Psoas muscle (tissue), 7 donors: ENCODE measurements at regions not wholly inside any gene's neighbourhood (a gene's known extent, or its start where the extent isn't known, plus 50 kb on each side); places are given as distances from the start of the nearest gene placed in this dataset.

Experiments used
- ATAC-seq, 4 donors: fragments of 200-7000 bp; cut with Tn5 transposase; one replicate each; pipeline ENCODE4 v1.9.1; 2020; ENCODE audit warnings: moderate library complexity in 3 of 4, mild to moderate bottlenecking in 2 of 4
- DNase-seq, 2 donors: peaks; one replicate each; pipeline ENCODE4 v3.0.0-alpha.2; 2020
- H3K27ac ChIP-seq: fragments of 200-600 bp; one replicate; pipeline ENCODE4 v1.8.0; 2022
- H3K27me3 ChIP-seq, 3 donors: fragments of 200-600 bp in 1 of 3; one replicate each; pipeline versions ENCODE4 v1.6.1 to v1.8.0; 2013 to 2022; ENCODE audit warnings: low read length in 2 of 3, mild to moderate bottlenecking in 2 of 3, moderate library complexity in 1 of 3; ENCODE audit not compliant: insufficient read depth in 3 of 3
- H3K36me3 ChIP-seq, 2 donors: fragments of 200-600 bp in 1 of 2; one replicate each; pipeline versions ENCODE4 v1.6.1 to v1.8.0; 2013 to 2022; ENCODE audit warnings: low read depth in 1 of 2, mild to moderate bottlenecking in 1 of 2, moderate library complexity in 1 of 2; ENCODE audit not compliant: insufficient read depth in 1 of 2
- H3K4me1 ChIP-seq: fragments of 200-600 bp; one replicate; pipeline ENCODE4 v1.8.0; 2022
- H3K4me3 ChIP-seq: fragments of 200-600 bp; one replicate; pipeline ENCODE4 v1.8.0; 2022; ENCODE audit warnings: mild to moderate bottlenecking
- H3K9me3 ChIP-seq: fragments of 200-600 bp; one replicate; pipeline ENCODE4 v1.8.0; 2022
- WGBS, 3 donors: extraction: QIAGEN DNeasy Blood & Tissue Kit; methylation state at CpG; one replicate each; pipeline versions ENCODE4 v1.1.6 to v1.1.7; 2013; 5-methylcytosine and 5-hydroxymethylcytosine counted together
- intact Hi-C, 2 donors: fragments of 100-400 bp; cut with DNase I; formaldehyde crosslinking; loops; one replicate each; pipeline versions ENCODE4 v1.11.0 to v1.14.2; 2022
- TF ChIP-seq, protein P1 (sequence below): fragments of 200-600 bp; IDR thresholded peaks from one replicate; pipeline ENCODE4 v1.8.0; 2022; ENCODE audit warnings: antibody characterized with exemption
- donor health status: healthy with polysubstance abuse.
- donor health status: DM: no; HTN: no; CAD: no; lungs with moderate emphysema.
- donor health status: Bipolar disorder and iron deficiency.
- donor health status: healthy.
- donor health status: DM: yes; HTN: yes; CAD: no.
- donor health status: DM: no; HTN: no; CAD: no.
- donor health status: DM: yes; HTN: yes; CAD: no.

GRCh38 chrX:63453571-63453970 is 102.4 kb upstream of the SPIN4 start:
- H3K4me3 ChIP-seq = no peak overlapping the region
- H3K9me3 ChIP-seq = peaks cover 20% of the 10 kb centered on the region
- intact Hi-C loops = no loop called here
- peaks cover 0 to 4% (median 0%) of the 10 kb centered on the region in 3 donors for H3K27me3 ChIP-seq
- H3K4me1 ChIP-seq = no peaks in the 10 kb centered on the region
- H3K36me3 ChIP-seq = no peaks in the 10 kb centered on the region
- 74 to 100% (median 99%) methylated on average over 3 of the region's 3 CpGs for WGBS, 3 donors
- no peak for DNase-seq
- ATAC-seq = no peak
- no peak overlapping the region for H3K27ac ChIP-seq
- TF ChIP-seq, protein P1, sequence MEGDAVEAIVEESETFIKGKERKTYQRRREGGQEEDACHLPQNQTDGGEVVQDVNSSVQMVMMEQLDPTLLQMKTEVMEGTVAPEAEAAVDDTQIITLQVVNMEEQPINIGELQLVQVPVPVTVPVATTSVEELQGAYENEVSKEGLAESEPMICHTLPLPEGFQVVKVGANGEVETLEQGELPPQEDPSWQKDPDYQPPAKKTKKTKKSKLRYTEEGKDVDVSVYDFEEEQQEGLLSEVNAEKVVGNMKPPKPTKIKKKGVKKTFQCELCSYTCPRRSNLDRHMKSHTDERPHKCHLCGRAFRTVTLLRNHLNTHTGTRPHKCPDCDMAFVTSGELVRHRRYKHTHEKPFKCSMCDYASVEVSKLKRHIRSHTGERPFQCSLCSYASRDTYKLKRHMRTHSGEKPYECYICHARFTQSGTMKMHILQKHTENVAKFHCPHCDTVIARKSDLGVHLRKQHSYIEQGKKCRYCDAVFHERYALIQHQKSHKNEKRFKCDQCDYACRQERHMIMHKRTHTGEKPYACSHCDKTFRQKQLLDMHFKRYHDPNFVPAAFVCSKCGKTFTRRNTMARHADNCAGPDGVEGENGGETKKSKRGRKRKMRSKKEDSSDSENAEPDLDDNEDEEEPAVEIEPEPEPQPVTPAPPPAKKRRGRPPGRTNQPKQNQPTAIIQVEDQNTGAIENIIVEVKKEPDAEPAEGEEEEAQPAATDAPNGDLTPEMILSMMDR = no peak

- Histone ChIP-seq H3K36me3 (no peaks in the 10 kb centered on the region), H3K9me3 (no peaks in the 10 kb centered on the region), H3K27me3 (no peaks in the 10 kb centered on the region), H3K4me3 (no peak overlapping the region), H3K4me1 (no peaks in the 10 kb centered on the region), H3K27ac (no peak overlapping the region)
- intact Hi-C loops = no loop called here
- 55 to 88% (median 56%) methylated on average over 2 of the region's 2 CpGs for WGBS, 3 donors
- ATAC-seq (no peak), DNase-seq (no peak)
- TF ChIP-seq, protein P1 = no peak
Observed at GRCh38 chrX:63441717-63442116, 90.6 kb upstream of the SPIN4 start.

DNA sequence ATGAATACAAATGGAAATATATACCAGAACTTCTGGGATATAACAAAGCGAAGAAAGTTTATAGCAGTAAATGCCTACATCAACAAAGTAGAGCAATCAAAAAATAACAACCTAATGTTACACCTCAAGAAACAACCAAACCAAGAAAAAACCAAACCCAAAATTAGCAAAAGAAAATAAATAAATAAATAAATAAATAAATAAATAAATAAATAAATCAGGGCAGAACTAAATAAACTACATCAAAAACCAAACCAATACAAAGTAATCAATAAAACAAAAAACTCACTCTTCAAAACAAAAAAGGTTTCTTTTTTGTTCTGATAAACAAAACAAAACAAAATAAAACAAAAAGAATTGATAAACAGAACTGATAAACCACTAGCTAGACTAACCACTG is 88.4 kb upstream of the SPIN4 start:
- Histone ChIP-seq H3K4me1 (no peaks in the 10 kb centered on the region), H3K4me3 (no peak overlapping the region), H3K36me3 (no peaks in the 10 kb centered on the region), H3K9me3 (no peaks in the 10 kb centered on the region), H3K27ac (no peak overlapping the region), H3K27me3 (no peaks in the 10 kb centered on the region)
- intact Hi-C loops = no loop called here
- WGBS, 3 donors = 97 to 100% (median 98%) methylated on average over 1 of the region's 1 CpG
- DNase-seq = no peak
- TF ChIP-seq, protein P1 = no peak
- no peak for ATAC-seq

GRCh38 chrX:63436865-63437264 is 85.7 kb upstream of the SPIN4 start:
- Histone ChIP-seq H3K9me3 (no peaks in the 10 kb centered on the region), H3K27ac (no peak overlapping the region), H3K27me3 (no peaks in the 10 kb centered on the region), H3K4me3 (no peak overlapping the region), H3K4me1 (no peaks in the 10 kb centered on the region), H3K36me3 (no peaks in the 10 kb centered on the region)
- WGBS, 3 donors = 46 to 81% (median 78%) methylated on average over 1 of the region's 1 CpG
- TF ChIP-seq, protein P1 = no peak
- intact Hi-C loops = no loop called here
- ATAC-seq (no peak), DNase-seq (no peak)

DNA sequence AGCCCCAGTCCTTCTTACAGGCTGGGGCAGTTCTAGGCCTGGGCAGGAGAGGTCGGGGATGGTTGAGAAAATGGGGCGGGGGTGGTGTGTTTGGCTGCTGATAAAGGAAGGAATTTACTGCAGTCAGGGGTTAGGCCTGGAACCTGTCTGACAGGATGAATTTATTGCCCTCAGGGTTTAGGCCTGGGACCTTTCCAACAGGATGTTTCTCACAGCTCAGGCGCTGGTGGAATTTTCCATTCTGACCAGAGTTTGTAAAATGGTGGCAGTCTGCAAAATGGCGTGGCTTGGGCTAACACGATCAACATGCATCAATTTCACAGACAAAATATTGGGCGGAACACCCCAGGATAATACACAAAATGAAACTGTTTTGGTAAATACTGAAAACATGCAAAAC is 83.5 kb upstream of the SPIN4 start:
- no peak for DNase-seq
- H3K9me3 ChIP-seq = no peaks in the 10 kb centered on the region
- 71 to 77% (median 75%) methylated on average over 6 of the region's 6 CpGs for WGBS, 3 donors
- H3K27me3 ChIP-seq = no peaks in the 10 kb centered on the region
- intact Hi-C loops = no loop called here
- H3K4me3 ChIP-seq = no peak overlapping the region
- no peak for ATAC-seq
- TF ChIP-seq, protein P1 = no peak
- H3K36me3 ChIP-seq = no peaks in the 10 kb centered on the region
- H3K4me1 ChIP-seq = no peaks in the 10 kb centered on the region
- no peak overlapping the region for H3K27ac ChIP-seq
